IMR-90 (cell line): ENCODE measurements at regions not wholly inside any gene's neighbourhood (a gene's known extent, or its start where the extent isn't known, plus 50 kb on each side); places are given as distances from the start of the nearest gene placed in this dataset.

ENCODE experiments used
- ATAC-seq: fragments of 200-7000 bp; cut with Tn5 transposase; 2 replicates; pipeline ENCODE4 v1.9.1; 2020; ENCODE audit warnings: low read depth, mild to moderate bottlenecking, moderate library complexity
- BruUV-seq: library from RNA; stranded (reverse); fragments of 400-500 nt; replicated peaks from 2 replicates; lab custom pipeline; 2021; lab: Mats Ljungman, UMichigan
- CTCF ChIA-PET: fragments of 300-600 bp; formaldehyde crosslinking; extraction: SDS; loops from one replicate; lab custom pipeline; 2021; ENCODE audit warnings: antibody characterized with exemption; lab: Yijun Ruan, JAX
- POLR2A ChIA-PET: fragments of 300-600 bp; sonication (Branson Sonifier 250); formaldehyde crosslinking; loops from one replicate; lab custom pipeline; 2022; ENCODE audit warnings: antibody characterized with exemption; ENCODE audit not compliant: unreplicated experiment; lab: Charles Lee
- DNase-seq: peaks from one replicate; pipeline ENCODE4 v3.0.0; 2013
- H2AFZ ChIP-seq: replicated peaks from 2 replicates; pipeline ENCODE3; 2013; ENCODE audit warnings: low read length, mild to moderate bottlenecking; ENCODE audit not compliant: poor library complexity
- H2AK5ac ChIP-seq: 2 replicates; pipeline ENCODE4 v1.6.1; 2013; ENCODE audit warnings: low read depth, low read length, inconsistent platforms
- H2AK9ac ChIP-seq: replicated peaks from 2 replicates; pipeline ENCODE3; 2013; ENCODE audit warnings: mild to moderate bottlenecking, low read depth, low read length, moderate library complexity; ENCODE audit not compliant: poor library complexity
- H2BK120ac ChIP-seq: 2 replicates; pipeline ENCODE4 v1.6.1; 2013; ENCODE audit warnings: low read depth, low read length, inconsistent platforms
- H2BK15ac ChIP-seq: 3 replicates; pipeline ENCODE4 v1.6.1; 2013; ENCODE audit warnings: low read depth, low read length, inconsistent platforms
- H2BK20ac ChIP-seq: 2 replicates; pipeline ENCODE4 v1.6.1; 2013; ENCODE audit warnings: low read depth, mild to moderate bottlenecking, inconsistent platforms, low read length, moderate library complexity
- H2BK5ac ChIP-seq: 2 replicates; pipeline ENCODE4 v1.6.1; 2013; ENCODE audit warnings: mild to moderate bottlenecking, low read depth, low read length, inconsistent platforms; ENCODE audit not compliant: poor library complexity, severe bottlenecking
- H3K14ac ChIP-seq: replicated peaks from 2 replicates; pipeline ENCODE4 v1.6.1; 2013; ENCODE audit warnings: low read depth, low read length, inconsistent platforms
- H3K18ac ChIP-seq: 2 replicates; pipeline ENCODE4 v1.6.1; 2013; ENCODE audit warnings: low read depth, low read length, control low read depth
- H3K23ac ChIP-seq: 2 replicates; pipeline ENCODE4 v1.6.1; 2013; ENCODE audit warnings: low read depth, low read length, inconsistent platforms
- H3K27ac ChIP-seq: 2 replicates; pipeline ENCODE4 v1.5.1; 2013; ENCODE audit warnings: mild to moderate bottlenecking, control low read depth, low read length; ENCODE audit not compliant: insufficient read depth
- H3K27me3 ChIP-seq: 2 replicates; pipeline ENCODE4 v1.6.1; 2013; ENCODE audit warnings: low read length; ENCODE audit not compliant: control insufficient read depth, insufficient read depth
- H3K36me3 ChIP-seq: 2 replicates; pipeline ENCODE4 v1.6.1; 2013; ENCODE audit warnings: low read length, mixed read lengths; ENCODE audit not compliant: control insufficient read depth, insufficient read depth
- H3K4ac ChIP-seq: 2 replicates; pipeline ENCODE4 v1.6.1; 2013; ENCODE audit warnings: low read depth, low read length, inconsistent platforms
- H3K4me1 ChIP-seq: 2 replicates; pipeline ENCODE4 v1.6.1; 2013; ENCODE audit warnings: low read length, mixed read lengths; ENCODE audit not compliant: control insufficient read depth, insufficient read depth
- H3K4me2 ChIP-seq: 2 replicates; pipeline ENCODE4 v1.6.1; 2013; ENCODE audit warnings: low read depth, mild to moderate bottlenecking, control low read depth, low read length, moderate library complexity
- H3K4me3 ChIP-seq: 2 replicates; pipeline ENCODE4 v1.5.1; 2013; ENCODE audit warnings: low read depth, mild to moderate bottlenecking, control low read depth, low read length, moderate library complexity; ENCODE audit not compliant: insufficient read depth
- H3K56ac ChIP-seq: 2 replicates; pipeline ENCODE4 v1.6.1; 2013; ENCODE audit warnings: low read length, inconsistent platforms; ENCODE audit not compliant: insufficient read depth; ENCODE audit errors: extremely low read depth
- H3K79me1 ChIP-seq, 2 experiments: 2 replicates each; pipeline ENCODE4 v1.6.1; 2013; ENCODE audit warnings: low read length in 2 of 2, inconsistent platforms in 1 of 2, low read depth in 1 of 2
- H3K9ac ChIP-seq: 2 replicates; pipeline ENCODE4 v1.6.1; 2013; ENCODE audit warnings: low read depth, low read length, control low read depth
- H3K9me1 ChIP-seq: 2 replicates; pipeline ENCODE4 v1.6.1; 2013; ENCODE audit warnings: low read length, inconsistent platforms; ENCODE audit not compliant: insufficient read depth
- H3K9me3 ChIP-seq: 2 replicates; pipeline ENCODE4 v1.6.1; 2013; ENCODE audit warnings: low read length; ENCODE audit not compliant: control insufficient read depth, insufficient read depth
- H4K20me1 ChIP-seq: 2 replicates; pipeline ENCODE4 v1.6.1; 2013; ENCODE audit warnings: low read length, inconsistent platforms; ENCODE audit not compliant: insufficient read depth
- H4K5ac ChIP-seq: 2 replicates; pipeline ENCODE4 v1.6.1; 2013; ENCODE audit warnings: mild to moderate bottlenecking, low read depth, low read length, control low read depth
- H4K8ac ChIP-seq, 2 experiments: 2 replicates each; pipeline ENCODE4 v1.6.1; 2013; ENCODE audit warnings: low read depth in 2 of 2, low read length in 2 of 2, control low read depth in 1 of 2, inconsistent platforms in 1 of 2
- H4K91ac ChIP-seq: 2 replicates; pipeline ENCODE4 v1.6.1; 2013; ENCODE audit warnings: low read depth, low read length, inconsistent platforms; ENCODE audit not compliant: insufficient read depth
- BHLHE40 ChIP-seq: fragments of 150-350 bp; IDR thresholded peaks from 2 replicates; pipeline ENCODE4 v1.6.1; 2016; ENCODE audit warnings: mild to moderate bottlenecking, low read depth, low read length
- CEBPB ChIP-seq: IDR thresholded peaks from 2 replicates; pipeline ENCODE4 v1.6.1; 2012; ENCODE audit warnings: low read depth, low read length, improper control_type of control experiment
- CHD1 ChIP-seq: IDR thresholded peaks from 2 replicates; pipeline ENCODE4 v1.6.1; 2012; ENCODE audit warnings: low read depth, low read length, improper control_type of control experiment
- CTCF ChIP-seq: conservative IDR thresholded peaks from 2 replicates; pipeline ENCODE4 v1.5.1; 2012; ENCODE audit warnings: mild to moderate bottlenecking, low read depth, low read length, improper control_type of control experiment
- ELK1 ChIP-seq: fragments of 150-350 bp; IDR thresholded peaks from 2 replicates; pipeline ENCODE4 v1.6.1; 2016; ENCODE audit warnings: low read depth, mild to moderate bottlenecking, low read length, moderate library complexity, borderline replicate concordance
- FOS ChIP-seq: fragments of 150-350 bp; IDR thresholded peaks from 2 replicates; pipeline ENCODE4 v1.6.1; 2016; ENCODE audit warnings: low read depth, low read length
- MAFK ChIP-seq: IDR thresholded peaks from 2 replicates; pipeline ENCODE4 v1.6.1; 2012; ENCODE audit warnings: low read depth, low read length, improper control_type of control experiment
- MAZ ChIP-seq: IDR thresholded peaks from 2 replicates; pipeline ENCODE4 v1.6.1; 2012; ENCODE audit warnings: low read depth, mild to moderate bottlenecking, low read length, improper control_type of control experiment, moderate library complexity, borderline replicate concordance
- MXI1 ChIP-seq: IDR thresholded peaks from 2 replicates; pipeline ENCODE4 v1.6.1; 2012; ENCODE audit warnings: low read depth, mild to moderate bottlenecking, low read length, moderate library complexity, borderline replicate concordance
- NFE2L2 ChIP-seq: fragments of 150-350 bp; IDR thresholded peaks from 2 replicates; pipeline ENCODE4 v1.6.1; 2016; ENCODE audit warnings: low read depth, mild to moderate bottlenecking, low read length
- POLR2A ChIP-seq: IDR thresholded peaks from 2 replicates; pipeline ENCODE4 v1.6.1; 2012; ENCODE audit warnings: mild to moderate bottlenecking, low read depth, low read length
- RAD21 ChIP-seq: IDR thresholded peaks from 2 replicates; pipeline ENCODE4 v1.6.1; 2012; ENCODE audit warnings: low read length, improper control_type of control experiment
- RCOR1 ChIP-seq: IDR thresholded peaks from 2 replicates; pipeline ENCODE4 v1.6.1; 2012; ENCODE audit warnings: mild to moderate bottlenecking, low read length, improper control_type of control experiment; ENCODE audit not compliant: insufficient replicate concordance
- RFX5 ChIP-seq: IDR thresholded peaks from 2 replicates; pipeline ENCODE4 v1.8.0; 2012; ENCODE audit warnings: low read depth, mild to moderate bottlenecking, low read length, moderate library complexity
- SMC3 ChIP-seq: fragments of 150-350 bp; IDR thresholded peaks from 2 replicates; pipeline ENCODE4 v1.6.1; 2016; ENCODE audit warnings: low read depth, mild to moderate bottlenecking, antibody characterized with exemption, low read length, moderate library complexity
- WGBS, 2 experiments: methylation state at CpG; one replicate each; pipeline versions ENCODE4 v1.1.5 to v1.1.7; 2013; ENCODE audit warnings: missing lambda C conversion rate in 2 of 2; ENCODE audit not compliant: insufficient read length in 1 of 2; ENCODE audit errors: extremely low coverage in 2 of 2; 5-methylcytosine and 5-hydroxymethylcytosine counted together
- dilution Hi-C: fragments of 300-500 bp; cut with HindIII; formaldehyde crosslinking; loops from one replicate; pipeline ENCODE4 v1.14.3; 2018; ENCODE audit warnings: low sequenced_read_pairs; ENCODE audit not compliant: unreplicated experiment
- in situ Hi-C: fragments of 300-500 bp; cut with MboI; formaldehyde crosslinking; loops from 3 replicates; pipeline ENCODE4 v1.14.3; 2019; ENCODE audit warnings: low sequenced_read_pairs, inconsistent platforms, mixed read lengths
- intact Hi-C: fragments of 100-400 bp; cut with micrococcal nuclease; formaldehyde crosslinking; loops from 2 replicates; pipeline ENCODE4 v1.10.0; 2022
- TF ChIP-seq, protein P1 (sequence below): fragments of 150-350 bp; IDR thresholded peaks from 2 replicates; pipeline ENCODE4 v1.6.1; 2017; ENCODE audit warnings: mild to moderate bottlenecking, antibody characterized with exemption, low read length, low read depth

GRCh38 chr2:236380051-236380612 is 115.9 kb upstream of the ASB18 start:
- Histone ChIP-seq H2BK5ac (no peak overlapping the region), H2AK5ac (no peak overlapping the region), H3K36me3 (no peaks in the 10 kb centered on the region), H2BK15ac (no peak overlapping the region), H3K79me1 (no peaks in the 10 kb centered on the region), H3K56ac (no peak overlapping the region), H4K20me1 (no peaks in the 10 kb centered on the region), H2BK20ac (no peak overlapping the region), H3K4ac (no peak overlapping the region), H3K4me1 (no peaks in the 10 kb centered on the region), H3K27ac (no peak overlapping the region), H3K9ac (no peak overlapping the region), H4K91ac (no peak overlapping the region), H2BK120ac (no peak overlapping the region), H3K4me3 (no peak overlapping the region), H3K9me1 (no peaks in the 10 kb centered on the region), H3K27me3 (no peaks in the 10 kb centered on the region), H4K5ac (no peak overlapping the region), H3K4me2 (no peak overlapping the region), H3K14ac (no peak overlapping the region), H4K8ac (no peak overlapping the region), H3K23ac (no peak overlapping the region), H3K18ac (no peak overlapping the region), H3K9me3 (peaks cover 3% of the 10 kb centered on the region; the same call in 1 of the 2 replicates), H2AFZ (no peak overlapping the region), H2AK9ac (no peak overlapping the region)
- dilution Hi-C loops (no loop called here), in situ Hi-C loops (no loop called here), intact Hi-C loops (no loop called here)
- no peak for DNase-seq
- 82% methylated on average over 7 of the region's 16 CpGs; no CpG with 5 or more reads in 1 of the 2 experiments for WGBS, 2 experiments
- BruUV-seq = no TSS peak
- ChIA-PET POLR2A (no interaction called here), CTCF (no interaction called here)
- TF ChIP-seq RCOR1 (no peak), POLR2A (no peak), MAFK (no peak), BHLHE40 (no peak), MAZ (no peak), RFX5 (no peak), CHD1 (no peak), MXI1 (no peak), SMC3 (no peak), NFE2L2 (no peak), FOS (no peak), RAD21 (no peak), CEBPB (no peak), CTCF (no peak), ELK1 (no peak)
- TF ChIP-seq, protein P1, sequence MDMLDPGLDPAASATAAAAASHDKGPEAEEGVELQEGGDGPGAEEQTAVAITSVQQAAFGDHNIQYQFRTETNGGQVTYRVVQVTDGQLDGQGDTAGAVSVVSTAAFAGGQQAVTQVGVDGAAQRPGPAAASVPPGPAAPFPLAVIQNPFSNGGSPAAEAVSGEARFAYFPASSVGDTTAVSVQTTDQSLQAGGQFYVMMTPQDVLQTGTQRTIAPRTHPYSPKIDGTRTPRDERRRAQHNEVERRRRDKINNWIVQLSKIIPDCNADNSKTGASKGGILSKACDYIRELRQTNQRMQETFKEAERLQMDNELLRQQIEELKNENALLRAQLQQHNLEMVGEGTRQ = no peak
- no peak for ATAC-seq
